ENCODE measurements at regions not wholly inside any gene's neighbourhood (a gene's known extent, or its start where the extent isn't known, plus 50 kb on each side); places are given as distances from the start of the nearest gene placed in this dataset.

- no peak overlapping the region for H3K27ac Mint-ChIP-seq (ENCODE audit: unreplicated experiment)
- TF ChIP-seq CTCF (conservative IDR thresholded peaks at IDR 0.05): no peak
- no peaks in the 10 kb centered on the region for H3K36me3 Mint-ChIP-seq (ENCODE audit: low read depth)
- H3K27me3 Mint-ChIP-seq (ENCODE audit: low read depth): no peaks in the 10 kb centered on the region
- no peaks in the 10 kb centered on the region for H3K9me3 Mint-ChIP-seq
- no peaks in the 10 kb centered on the region for H3K4me1 Mint-ChIP-seq
- DNase-seq (ENCODE audit: low read depth, low spot score): no peak
- no peak overlapping the region for H3K4me3 Mint-ChIP-seq
Observed at GRCh38 chr4:66223068-66223703, 552.9 kb upstream of the EPHA5 start.

DNA sequence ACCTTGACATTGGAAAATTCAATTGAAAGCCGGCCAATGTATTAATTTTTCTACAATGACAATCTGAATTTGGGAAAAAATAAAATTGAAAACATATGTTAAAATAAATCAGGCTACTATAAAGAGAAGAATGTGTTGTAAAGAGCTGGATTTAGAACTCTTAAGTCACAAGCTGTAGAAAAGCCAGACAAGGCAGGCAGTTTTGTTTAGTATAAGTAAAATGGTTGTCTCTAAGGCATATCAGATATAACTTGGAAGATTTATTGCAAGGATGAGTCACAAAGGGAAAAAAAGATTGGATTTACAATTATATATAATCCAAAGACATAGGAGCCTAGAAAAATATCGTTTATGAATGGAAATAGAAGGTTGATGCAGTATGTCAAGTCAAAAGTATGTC lies 549.1 kb upstream of the EPHA5 start:
- H3K27me3 Mint-ChIP-seq (ENCODE audit: low read depth): no peaks in the 10 kb centered on the region
- H3K9me3 Mint-ChIP-seq: no peaks in the 10 kb centered on the region
- H3K36me3 Mint-ChIP-seq (ENCODE audit: low read depth): no peaks in the 10 kb centered on the region
- no peak for TF ChIP-seq CTCF (conservative IDR thresholded peaks at IDR 0.05)
- H3K27ac Mint-ChIP-seq (ENCODE audit: unreplicated experiment): no peak overlapping the region
- H3K4me1 Mint-ChIP-seq: no peaks in the 10 kb centered on the region
- DNase-seq (ENCODE audit: low read depth, low spot score): no peak
- H3K4me3 Mint-ChIP-seq: no peak overlapping the region

GRCh38 chr4:66216252-66216651 lies 546.0 kb upstream of the EPHA5 start:
- no peak for DNase-seq (ENCODE audit: low read depth, low spot score)
- Mint-ChIP-seq H3K4me1 (no peaks in the 10 kb centered on the region), H3K27me3 (ENCODE audit: low read depth) (no peaks in the 10 kb centered on the region), H3K4me3 (no peak overlapping the region), H3K9me3 (no peaks in the 10 kb centered on the region), H3K36me3 (ENCODE audit: low read depth) (no peaks in the 10 kb centered on the region), H3K27ac (ENCODE audit: unreplicated experiment) (no peak overlapping the region)
- TF ChIP-seq CTCF (conservative IDR thresholded peaks at IDR 0.05): no peak

- Mint-ChIP-seq H3K27me3 (ENCODE audit: low read depth) (no peaks in the 10 kb centered on the region), H3K4me1 (no peaks in the 10 kb centered on the region), H3K27ac (ENCODE audit: unreplicated experiment) (no peak overlapping the region), H3K9me3 (peaks cover 5% of the 10 kb centered on the region), H3K36me3 (ENCODE audit: low read depth) (no peaks in the 10 kb centered on the region), H3K4me3 (no peak overlapping the region)
- no peak for TF ChIP-seq CTCF (conservative IDR thresholded peaks at IDR 0.05)
- DNase-seq (ENCODE audit: low read depth, low spot score): no peak
Observed at GRCh38 chr4:66212489-66212888, 542.2 kb upstream of the EPHA5 start.

DNA sequence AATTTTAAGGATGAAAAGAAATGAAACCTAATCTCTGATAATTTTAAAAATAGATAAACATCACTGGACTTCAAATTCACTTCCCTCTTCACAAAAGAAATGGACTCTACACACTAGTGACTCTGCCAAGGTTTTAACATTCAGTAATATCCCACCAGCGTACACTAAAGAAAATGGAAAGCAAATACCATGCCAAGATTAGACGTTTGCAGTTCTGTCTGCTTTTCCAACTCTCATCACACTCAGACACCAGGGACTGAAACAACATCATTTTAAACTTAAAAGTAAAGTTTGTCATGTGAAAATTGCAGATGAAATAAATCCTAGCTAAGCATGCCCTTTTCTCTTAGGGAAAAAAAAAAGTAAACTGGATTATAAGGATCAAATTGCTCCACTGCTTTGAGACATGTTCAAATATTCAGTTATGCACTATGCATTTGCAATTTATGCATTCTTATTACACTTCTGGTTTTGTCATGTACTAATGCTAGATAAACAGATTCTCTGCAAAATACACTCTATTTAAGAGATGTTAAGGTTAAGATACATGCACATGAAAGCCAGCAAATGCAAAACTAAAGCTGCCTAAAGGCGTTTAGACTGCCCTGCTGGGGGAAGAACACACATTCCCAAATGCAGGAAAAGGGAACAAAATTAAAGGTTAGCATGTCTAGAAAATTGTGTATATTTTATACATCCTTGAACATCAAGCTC lies 534.4 kb upstream of the EPHA5 start:
- H3K4me1 Mint-ChIP-seq: no peaks in the 10 kb centered on the region
- H3K36me3 Mint-ChIP-seq (ENCODE audit: low read depth): no peaks in the 10 kb centered on the region
- H3K27me3 Mint-ChIP-seq (ENCODE audit: low read depth): no peaks in the 10 kb centered on the region
- no peak for DNase-seq (ENCODE audit: low read depth, low spot score)
- peaks cover 5% of the 10 kb centered on the region for H3K9me3 Mint-ChIP-seq
- no peak overlapping the region for H3K4me3 Mint-ChIP-seq
- no peak overlapping the region for H3K27ac Mint-ChIP-seq (ENCODE audit: unreplicated experiment)
- no peak for TF ChIP-seq CTCF (conservative IDR thresholded peaks at IDR 0.05)
